ENCODE measurements at regions not wholly inside any gene's neighbourhood (a gene's known extent, or its start where the extent isn't known, plus 50 kb on each side); places are given as distances from the start of the nearest gene placed in this dataset.

DNA sequence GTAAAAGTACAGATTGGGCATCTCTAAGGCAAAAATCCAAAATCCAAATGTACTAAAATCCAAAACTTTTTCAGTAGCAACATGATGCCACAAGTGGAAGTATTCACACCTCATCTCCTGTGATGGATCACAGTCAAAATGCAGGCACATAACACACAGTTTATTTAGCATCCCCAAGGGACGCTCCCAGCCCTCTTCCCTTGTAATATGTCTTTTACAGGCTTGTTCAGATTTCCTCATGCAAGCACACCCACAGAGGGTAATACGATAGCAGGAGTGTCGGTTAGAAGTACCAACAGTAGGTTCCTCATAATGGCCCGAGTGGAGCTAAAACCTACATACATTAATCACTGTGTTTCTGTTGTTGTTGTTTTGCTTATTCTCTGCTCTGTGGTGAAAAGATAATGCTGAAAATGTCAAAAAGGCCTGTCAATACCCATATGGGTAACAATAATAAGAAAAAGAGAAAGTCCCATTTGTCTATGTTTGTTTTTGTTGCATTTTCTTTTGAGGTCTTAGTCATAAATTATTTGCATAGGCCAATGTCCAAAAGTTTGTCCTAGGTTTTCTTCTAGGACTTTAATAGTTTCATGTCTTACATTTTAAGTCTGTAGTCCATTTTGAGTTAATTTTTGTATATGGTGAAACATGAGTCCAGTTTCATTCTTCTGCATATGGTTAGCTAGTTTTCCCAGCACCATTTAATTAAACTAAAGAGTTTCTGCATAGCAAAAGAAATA, 133.1 kb downstream of the LRIG3 start:
- no peak for TF ChIP-seq CTCF (IDR thresholded peaks at IDR 0.05; ENCODE audit: insufficient read depth, low read length, poor library complexity, severe bottlenecking)
- no peak for TF ChIP-seq EZH2phosphoT487 (conservative IDR thresholded peaks at IDR 0.05; ENCODE audit: low read length)
